ENCODE measurements at regions not wholly inside any gene's neighbourhood (a gene's known extent, or its start where the extent isn't known, plus 50 kb on each side); places are given as distances from the start of the nearest gene placed in this dataset.
"Not testable (repeated sequence)": the region's sequence is repeated elsewhere in the genome, so short reads cannot be mapped to it uniquely, and the experiment has no call there.

DNA sequence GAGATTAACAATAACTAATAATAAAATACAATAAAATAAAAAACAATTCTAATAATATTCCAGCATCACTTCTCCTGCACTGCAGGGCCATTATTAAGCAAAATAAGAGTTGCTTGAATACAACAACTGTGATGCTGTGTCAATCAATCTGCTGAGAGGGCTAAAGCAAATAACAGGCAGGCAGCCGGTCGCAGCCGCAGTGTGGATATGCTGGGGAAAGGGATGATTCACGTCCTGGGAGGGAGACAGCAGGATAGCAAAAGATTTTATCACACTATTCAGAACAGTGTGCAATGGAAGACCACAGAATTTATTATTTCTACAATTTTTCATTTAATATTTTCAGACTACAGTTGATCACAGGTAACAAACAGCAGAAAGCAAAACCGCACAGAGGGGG is 76.5 kb upstream of the SMARCAD1 start:
- TF ChIP-seq, protein P1, sequence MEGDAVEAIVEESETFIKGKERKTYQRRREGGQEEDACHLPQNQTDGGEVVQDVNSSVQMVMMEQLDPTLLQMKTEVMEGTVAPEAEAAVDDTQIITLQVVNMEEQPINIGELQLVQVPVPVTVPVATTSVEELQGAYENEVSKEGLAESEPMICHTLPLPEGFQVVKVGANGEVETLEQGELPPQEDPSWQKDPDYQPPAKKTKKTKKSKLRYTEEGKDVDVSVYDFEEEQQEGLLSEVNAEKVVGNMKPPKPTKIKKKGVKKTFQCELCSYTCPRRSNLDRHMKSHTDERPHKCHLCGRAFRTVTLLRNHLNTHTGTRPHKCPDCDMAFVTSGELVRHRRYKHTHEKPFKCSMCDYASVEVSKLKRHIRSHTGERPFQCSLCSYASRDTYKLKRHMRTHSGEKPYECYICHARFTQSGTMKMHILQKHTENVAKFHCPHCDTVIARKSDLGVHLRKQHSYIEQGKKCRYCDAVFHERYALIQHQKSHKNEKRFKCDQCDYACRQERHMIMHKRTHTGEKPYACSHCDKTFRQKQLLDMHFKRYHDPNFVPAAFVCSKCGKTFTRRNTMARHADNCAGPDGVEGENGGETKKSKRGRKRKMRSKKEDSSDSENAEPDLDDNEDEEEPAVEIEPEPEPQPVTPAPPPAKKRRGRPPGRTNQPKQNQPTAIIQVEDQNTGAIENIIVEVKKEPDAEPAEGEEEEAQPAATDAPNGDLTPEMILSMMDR (IDR thresholded peaks at IDR 0.05) = no peak
- Mint-ChIP-seq H3K27me3 (ENCODE audit: insufficient read depth) (no peaks in the 10 kb centered on the region; the same call in 1 of the 2 replicates), H3K27ac (no peak overlapping the region), H3K9me3 (no peaks in the 10 kb centered on the region), H3K4me1 (ENCODE audit: low read depth) (no peaks in the 10 kb centered on the region), H3K4me3 (no peak overlapping the region), H3K36me3 (ENCODE audit: low read depth) (no peaks in the 10 kb centered on the region)
- DNase-seq = no peak

DNA sequence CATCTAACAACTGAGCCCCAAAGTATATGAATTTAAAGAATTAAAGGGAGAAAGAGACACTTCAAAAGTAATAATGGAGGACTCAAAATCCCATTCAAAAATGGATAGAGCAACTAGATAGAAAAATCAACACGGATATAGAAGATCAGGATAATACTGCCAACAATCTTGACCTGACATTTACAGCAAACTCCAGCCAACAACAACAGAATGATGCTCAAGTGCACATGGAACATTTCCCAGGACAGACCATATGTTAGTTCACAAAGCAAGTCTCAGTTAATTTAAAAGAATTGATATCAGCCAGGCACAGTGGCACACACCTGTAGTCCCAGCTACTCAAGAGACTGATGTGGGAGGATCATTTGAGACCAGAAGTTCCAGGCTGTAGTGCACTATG is 72.0 kb upstream of the SMARCAD1 start:
- Mint-ChIP-seq H3K27me3 (ENCODE audit: insufficient read depth) (peaks cover under 1% of the 10 kb centered on the region; the same call in 1 of the 2 replicates), H3K4me1 (ENCODE audit: low read depth) (no peaks in the 10 kb centered on the region), H3K27ac (no peak overlapping the region), H3K4me3 (no peak overlapping the region), H3K9me3 (no peaks in the 10 kb centered on the region), H3K36me3 (ENCODE audit: low read depth) (no peaks in the 10 kb centered on the region)
- TF ChIP-seq, protein P1 (IDR thresholded peaks at IDR 0.05) = no peak
- no peak for DNase-seq

DNA sequence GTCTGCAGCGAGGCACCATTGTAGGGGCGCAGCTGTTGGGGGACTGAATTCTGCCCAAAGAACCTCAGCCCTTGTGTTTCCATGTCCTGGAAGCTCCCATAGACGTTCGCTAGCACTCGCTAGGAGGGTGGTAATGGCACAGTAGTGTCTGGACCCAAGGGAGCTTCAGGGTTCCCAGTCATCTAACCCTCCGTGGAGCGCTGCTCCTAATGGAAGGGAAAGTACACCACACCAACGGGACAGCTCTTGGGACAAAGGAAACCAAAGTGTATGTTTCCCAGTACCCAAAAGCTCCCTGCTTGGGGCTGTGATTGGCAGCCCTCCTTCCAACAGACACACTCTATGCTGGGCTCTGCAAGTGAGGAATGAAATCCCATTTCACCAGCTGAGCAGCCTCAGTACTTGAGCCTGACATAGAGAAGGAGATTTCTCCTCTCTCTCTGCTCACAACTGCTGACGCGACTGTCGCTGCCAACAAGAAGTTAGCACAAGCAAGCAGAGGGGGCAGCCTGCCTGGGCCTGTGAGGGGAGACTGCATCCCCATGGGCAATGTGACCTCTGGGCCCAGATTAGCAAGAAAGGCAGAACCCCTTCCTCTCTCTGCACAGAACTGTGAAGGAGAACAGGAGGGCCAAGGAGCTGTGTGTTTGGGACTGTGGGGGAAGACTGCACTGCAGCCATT is 67.6 kb upstream of the SMARCAD1 start:
- H3K4me1 Mint-ChIP-seq (ENCODE audit: low read depth) = no peaks in the 10 kb centered on the region
- TF ChIP-seq, protein P1 (IDR thresholded peaks at IDR 0.05) = no peak
- no peak overlapping the region for H3K4me3 Mint-ChIP-seq
- no peaks in the 10 kb centered on the region for H3K36me3 Mint-ChIP-seq (ENCODE audit: low read depth)
- H3K27me3 Mint-ChIP-seq (ENCODE audit: insufficient read depth) = peaks cover 2% of the 10 kb centered on the region; the same call in 1 of the 2 replicates
- no peak overlapping the region for H3K27ac Mint-ChIP-seq
- no peaks in the 10 kb centered on the region for H3K9me3 Mint-ChIP-seq
- DNase-seq = no peak

DNA sequence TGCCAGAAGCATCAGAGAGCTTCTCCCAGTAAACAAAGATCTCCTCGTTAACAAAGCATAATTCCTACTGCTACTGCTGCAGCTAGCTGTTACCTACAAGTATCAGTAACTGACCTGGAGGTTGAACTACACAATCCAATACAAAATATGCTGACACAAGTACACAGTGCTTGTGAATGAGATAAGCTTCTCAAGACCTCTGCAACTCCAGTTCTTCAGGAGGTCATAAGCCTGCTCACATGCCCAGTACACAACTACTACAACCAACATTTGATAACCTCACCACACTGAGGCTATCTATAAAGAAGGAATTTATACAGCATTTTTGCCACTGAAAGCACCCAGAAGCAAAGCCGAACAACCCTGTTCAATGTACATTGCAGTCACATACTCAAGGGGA is 66.7 kb upstream of the SMARCAD1 start:
- Mint-ChIP-seq H3K27ac (no peak overlapping the region), H3K36me3 (ENCODE audit: low read depth) (no peaks in the 10 kb centered on the region), H3K27me3 (ENCODE audit: insufficient read depth) (peaks cover 2% of the 10 kb centered on the region; the same call in 1 of the 2 replicates), H3K4me1 (ENCODE audit: low read depth) (no peaks in the 10 kb centered on the region), H3K4me3 (no peak overlapping the region), H3K9me3 (no peaks in the 10 kb centered on the region)
- no peak for DNase-seq
- TF ChIP-seq, protein P1 (IDR thresholded peaks at IDR 0.05) = no peak

DNA sequence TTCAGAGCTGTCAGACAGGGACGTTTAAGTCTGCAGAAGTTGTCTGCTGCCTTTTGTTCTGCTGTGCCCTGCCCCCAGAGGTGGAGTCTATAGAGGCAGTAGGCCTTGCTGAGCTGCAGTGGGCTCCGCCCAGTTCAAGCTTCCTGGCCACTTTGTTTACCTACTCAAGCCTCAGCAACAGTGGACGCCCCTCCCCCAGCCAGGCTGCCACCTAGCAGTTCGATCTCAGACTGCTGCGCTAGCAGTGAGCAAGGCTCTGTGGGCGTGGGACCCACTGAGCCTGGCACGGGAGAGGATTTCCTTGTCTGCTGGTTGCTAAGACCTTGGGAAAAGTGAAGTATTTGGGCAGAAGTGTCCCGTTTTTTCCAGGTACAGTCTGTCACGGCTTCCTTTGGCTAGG is 59.6 kb upstream of the SMARCAD1 start:
- not testable (repeated sequence) for H3K4me1 Mint-ChIP-seq (ENCODE audit: low read depth); H3K27ac Mint-ChIP-seq; H3K36me3 Mint-ChIP-seq (ENCODE audit: low read depth); H3K4me3 Mint-ChIP-seq; DNase-seq; H3K9me3 Mint-ChIP-seq; H3K27me3 Mint-ChIP-seq (ENCODE audit: insufficient read depth)

DNA sequence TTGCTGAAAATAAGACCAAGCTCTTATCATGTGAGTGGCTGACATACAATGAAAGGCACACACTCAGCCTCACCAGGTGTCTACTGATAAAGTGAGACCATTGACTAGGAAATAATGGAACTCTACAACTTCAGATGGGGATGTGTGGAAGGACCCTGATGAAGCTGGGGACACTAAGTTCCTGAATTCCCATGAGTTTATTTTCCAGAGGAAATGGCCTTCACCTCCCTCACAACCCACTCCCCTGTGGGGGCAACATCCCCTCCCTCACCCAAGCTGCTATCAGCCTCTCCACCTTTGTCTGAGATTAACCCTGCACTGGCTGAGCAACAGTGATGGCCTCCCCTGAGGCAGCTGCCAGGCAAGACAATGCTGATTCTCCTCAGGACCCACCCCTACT is 55.2 kb upstream of the SMARCAD1 start:
- H3K36me3 Mint-ChIP-seq (ENCODE audit: low read depth) = no peaks in the 10 kb centered on the region
- DNase-seq = no peak
- no peak overlapping the region for H3K27ac Mint-ChIP-seq
- H3K4me3 Mint-ChIP-seq = no peak overlapping the region
- H3K4me1 Mint-ChIP-seq (ENCODE audit: low read depth) = no peaks in the 10 kb centered on the region
- TF ChIP-seq, protein P1 (IDR thresholded peaks at IDR 0.05) = no peak
- H3K9me3 Mint-ChIP-seq = no peaks in the 10 kb centered on the region
- peaks cover 3% of the 10 kb centered on the region; the same call in 1 of the 2 replicates for H3K27me3 Mint-ChIP-seq (ENCODE audit: insufficient read depth)

DNA sequence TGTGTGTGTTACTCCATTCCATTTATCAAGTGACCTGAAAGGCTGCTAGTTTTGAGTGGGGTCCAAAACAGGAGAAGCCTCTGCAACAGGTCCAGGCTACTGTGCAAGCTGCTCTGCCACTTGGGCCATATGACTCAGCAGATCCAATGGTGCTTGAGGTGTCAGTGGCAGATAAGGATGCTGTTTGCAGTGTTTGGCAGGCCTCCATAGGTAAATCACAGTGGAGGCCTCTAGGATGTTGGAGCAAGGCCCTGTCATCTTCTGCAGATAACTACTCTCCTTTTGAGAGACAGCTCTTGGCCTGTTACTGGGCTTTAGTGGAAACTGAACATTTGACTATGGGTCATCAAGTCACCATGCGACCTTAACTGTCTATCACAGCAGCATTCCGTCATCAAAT is 52.3 kb upstream of the SMARCAD1 start:
- H3K27ac Mint-ChIP-seq; DNase-seq; H3K36me3 Mint-ChIP-seq (ENCODE audit: low read depth); H3K4me1 Mint-ChIP-seq (ENCODE audit: low read depth); H3K27me3 Mint-ChIP-seq (ENCODE audit: insufficient read depth); H3K4me3 Mint-ChIP-seq; H3K9me3 Mint-ChIP-seq: not testable (repeated sequence)

Data from HFFc6 (cell line).